Activated naive CD4-positive, alpha-beta T cell treated with Interleukin-2 at 50 U/mL for 16 hours (primary cell): ENCODE measurements at regions not wholly inside any gene's neighbourhood (a gene's known extent, or its start where the extent isn't known, plus 50 kb on each side); places are given as distances from the start of the nearest gene placed in this dataset.

Experiments used
- DNase-seq: peaks from one replicate; pipeline ENCODE4 v3.0.0-alpha.2; 2020

GRCh38 chr10:4775808-4776207 lies 50.2 kb upstream of the AKR1E2 start:
- no peak for DNase-seq

DNA sequence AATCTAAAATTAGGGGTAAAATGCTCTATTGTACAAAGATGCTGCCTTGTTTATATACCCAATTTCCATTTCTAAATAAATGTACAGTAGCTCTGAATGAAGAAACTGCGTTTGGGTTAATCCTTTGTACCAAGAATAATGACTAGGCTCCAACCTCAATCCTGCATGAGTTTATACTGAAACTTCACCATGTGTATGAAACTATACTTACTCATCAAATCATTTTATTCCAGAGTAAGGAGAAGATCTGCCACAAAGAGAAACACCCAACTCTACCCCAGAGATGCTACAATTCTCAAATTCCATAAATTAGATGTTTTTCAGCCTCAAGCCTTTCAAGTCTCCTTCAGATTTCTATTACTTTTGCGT lies 53.8 kb upstream of the AKR1E2 start:
- DNase-seq: no peak

DNA sequence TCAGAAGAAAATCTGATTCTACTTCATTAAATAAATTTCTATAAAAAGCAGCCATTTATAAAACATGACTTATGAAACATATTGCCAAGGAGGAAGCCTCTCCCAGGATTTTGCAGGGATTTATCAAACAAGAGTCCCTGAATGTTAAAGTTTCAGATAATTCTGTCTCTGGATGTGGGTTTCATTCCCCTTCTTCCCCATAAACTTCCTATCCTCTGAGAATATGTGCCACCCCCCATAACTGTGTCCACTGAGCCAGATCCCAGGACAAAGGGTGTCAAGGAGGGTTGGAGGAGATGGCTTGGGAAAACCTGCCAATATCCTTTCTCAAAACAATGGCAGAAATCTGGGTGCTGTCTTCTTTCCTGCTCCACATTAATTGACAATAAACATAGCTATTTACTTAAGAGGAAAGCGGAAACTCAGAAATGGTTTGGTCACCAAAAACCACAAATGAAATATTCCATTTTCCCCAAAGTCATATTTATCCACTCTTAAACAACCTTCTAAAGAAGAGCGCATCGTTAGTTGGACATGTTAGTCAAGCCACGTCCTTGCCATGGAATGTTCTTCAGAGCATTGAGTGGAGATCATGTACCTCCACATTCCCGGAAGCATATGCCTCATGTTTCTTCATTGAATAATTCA lies 54.3 kb upstream of the AKR1E2 start:
- DNase-seq: no peak

DNA sequence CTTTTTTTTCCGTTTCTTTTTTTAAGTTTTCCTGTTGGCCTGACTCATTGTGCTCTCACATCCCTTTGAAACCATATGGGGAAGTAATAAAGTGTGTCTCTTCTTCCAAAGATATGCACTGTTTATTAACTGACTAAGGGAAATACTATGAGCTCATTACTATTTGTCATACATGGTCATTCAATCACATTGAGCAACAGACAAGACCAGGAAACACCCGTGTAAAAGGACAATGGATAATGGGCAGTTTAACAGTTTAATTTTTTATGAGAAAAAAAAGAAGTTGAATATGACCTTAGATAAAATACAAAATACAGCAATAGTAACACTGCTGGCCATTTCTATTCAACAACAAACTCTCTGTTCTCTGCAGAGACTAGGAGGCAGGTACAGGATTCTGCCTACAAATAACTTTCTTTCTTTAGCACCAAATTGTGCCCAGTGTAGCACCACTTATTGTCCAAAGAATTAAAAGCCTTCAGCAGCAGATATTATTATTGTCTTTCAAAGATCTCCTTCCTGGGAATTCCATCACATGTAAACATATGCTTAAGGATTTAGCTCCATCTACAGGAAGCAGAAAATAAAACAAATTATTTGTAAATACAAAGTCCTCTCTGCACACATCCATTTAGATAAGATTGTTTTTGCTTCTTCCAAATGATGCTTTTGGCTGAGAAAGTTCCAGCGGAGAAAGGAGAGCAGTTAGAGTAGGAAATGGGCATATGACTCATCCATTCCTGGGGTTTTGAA lies 55.0 kb upstream of the AKR1E2 start:
- no peak for DNase-seq

- no peak for DNase-seq
Measured at GRCh38 chr10:4768416-4768815, 57.6 kb upstream of the AKR1E2 start.

DNA sequence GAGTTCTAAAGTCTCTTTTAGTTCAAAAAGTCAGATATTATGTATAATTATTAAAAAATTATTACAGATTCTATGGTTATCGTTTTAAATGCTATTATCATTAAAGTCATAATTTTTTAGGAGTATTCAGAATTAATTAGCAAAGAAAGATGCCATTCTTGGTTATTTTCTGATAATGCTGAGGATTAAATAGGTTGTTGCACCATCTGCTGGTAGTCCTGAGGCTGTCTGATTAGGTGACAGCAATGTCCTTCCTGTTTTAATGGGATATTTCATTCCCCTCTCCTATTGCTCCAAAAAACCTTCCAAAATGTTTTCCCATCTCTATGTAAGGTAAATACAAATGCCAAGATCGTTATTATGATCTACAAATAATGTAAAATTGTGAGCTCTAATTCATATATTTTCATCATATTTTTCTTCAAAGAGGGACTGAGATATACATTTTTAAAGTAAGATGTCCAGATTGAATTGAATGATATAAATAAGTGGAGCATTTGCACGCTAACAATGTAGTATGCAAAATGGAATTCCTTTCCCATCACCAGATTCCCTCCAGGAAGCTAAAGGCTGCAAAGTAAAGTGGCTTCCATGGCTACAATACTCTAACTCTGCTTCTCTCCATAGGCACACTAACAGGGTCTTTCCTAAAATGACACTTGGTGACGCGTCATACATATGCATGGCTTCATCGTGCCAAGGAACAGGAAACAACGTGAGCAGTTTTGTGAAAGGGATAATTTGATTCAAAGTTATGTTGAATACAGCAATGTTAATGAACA lies 58.8 kb upstream of the AKR1E2 start:
- DNase-seq: peak; percentile 6

DNA sequence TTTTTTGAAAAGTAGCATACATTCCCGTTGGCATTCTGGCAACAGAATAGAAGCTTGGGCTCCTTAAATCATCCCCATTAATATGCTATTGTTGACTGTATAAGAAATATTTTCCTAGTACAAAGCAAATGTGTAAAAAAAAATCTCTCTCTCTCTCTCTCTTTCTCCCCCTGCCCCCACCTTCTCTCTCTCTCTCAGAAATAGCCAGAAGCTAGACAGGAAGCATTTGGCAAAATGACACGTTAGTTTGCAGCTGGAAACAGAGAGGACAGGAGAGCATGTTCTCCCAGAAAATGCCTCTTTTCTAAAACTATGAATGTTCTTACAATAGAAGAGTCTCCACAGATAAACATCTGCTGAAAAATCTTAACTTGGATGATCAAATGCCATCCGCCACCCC lies 59.6 kb upstream of the AKR1E2 start:
- DNase-seq: no peak

DNA sequence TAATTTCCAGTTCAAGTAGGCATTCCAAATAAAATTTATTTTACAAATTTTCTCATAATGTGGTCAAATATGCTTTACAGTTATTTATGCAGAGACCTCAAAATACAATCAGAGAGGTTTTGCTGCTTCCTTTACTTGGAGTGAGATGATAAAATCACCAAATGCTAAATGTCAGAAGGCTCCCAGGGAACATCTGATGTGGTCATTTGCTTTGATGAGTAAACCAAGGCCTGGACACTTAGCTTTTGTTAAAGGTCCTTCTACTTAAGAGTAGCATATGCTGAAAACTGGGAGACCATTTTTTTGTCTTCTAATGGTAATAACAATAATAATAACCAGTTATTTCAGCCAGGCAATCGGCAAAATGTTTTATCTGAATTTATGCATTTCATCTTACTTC lies 60.6 kb upstream of the AKR1E2 start:
- DNase-seq: no peak

- DNase-seq: no peak
Measured at GRCh38 chr10:4763960-4764428, 62.0 kb upstream of the AKR1E2 start.

DNA sequence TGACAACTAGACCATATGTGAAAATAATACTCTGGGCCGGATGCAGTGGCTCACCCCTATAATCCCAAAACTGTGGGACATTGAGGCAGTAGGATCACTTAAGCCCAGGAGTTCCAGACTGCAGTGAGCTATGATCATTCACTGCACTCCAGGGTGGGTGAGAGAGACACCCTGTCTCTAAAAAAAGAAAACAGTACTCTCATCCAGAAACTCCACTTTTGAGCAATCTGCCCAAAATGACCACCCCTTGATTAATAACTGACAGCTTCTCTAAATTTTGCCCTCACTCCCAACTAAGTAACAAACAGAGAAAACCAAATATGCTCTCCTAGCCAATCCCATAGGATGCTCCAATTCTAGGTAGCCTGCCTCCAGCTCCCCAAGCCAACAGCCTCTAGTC lies 62.5 kb upstream of the AKR1E2 start:
- DNase-seq: no peak

DNA sequence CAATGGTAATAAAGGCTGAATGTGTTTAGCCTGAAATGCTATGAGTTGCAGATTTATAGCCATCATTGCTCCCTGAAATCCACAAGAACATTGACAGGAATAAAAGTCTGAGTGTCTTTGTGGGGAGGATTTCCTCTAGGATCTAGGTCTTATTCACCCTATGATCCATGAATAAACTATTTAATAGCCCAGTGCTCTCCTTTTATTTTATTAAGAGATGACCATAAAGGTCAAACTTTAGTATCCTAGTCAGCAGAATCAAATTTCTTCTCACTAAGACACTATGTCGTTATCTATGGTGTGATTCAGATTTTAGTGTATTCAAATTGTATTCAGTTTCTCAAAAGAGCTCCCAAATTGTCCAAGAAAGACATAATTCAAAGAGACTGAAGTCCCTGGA lies 67.8 kb upstream of the AKR1E2 start:
- no peak for DNase-seq

GRCh38 chr10:4755286-4755989 lies 70.6 kb upstream of the AKR1E2 start:
- no peak for DNase-seq

GRCh38 chr10:4754143-4754542 lies 71.9 kb upstream of the AKR1E2 start:
- DNase-seq: no peak

GRCh38 chr10:4751211-4751610 lies 74.8 kb upstream of the AKR1E2 start:
- no peak for DNase-seq

DNA sequence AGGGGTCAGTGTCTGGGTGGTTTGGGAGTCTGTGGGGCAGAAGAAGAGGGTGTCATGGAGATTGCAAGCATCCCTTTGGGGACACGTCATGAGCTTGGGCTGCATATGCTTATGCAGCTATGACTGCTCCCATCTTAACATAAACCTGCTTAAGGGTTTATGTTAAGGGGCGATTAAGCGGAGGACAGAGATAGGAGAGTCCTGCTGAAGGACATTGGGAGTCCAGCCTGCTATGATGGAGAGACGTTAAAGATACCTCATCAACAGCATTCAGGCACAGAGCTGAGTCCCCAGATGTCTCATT lies 76.8 kb upstream of the AKR1E2 start:
- no peak for DNase-seq

DNA sequence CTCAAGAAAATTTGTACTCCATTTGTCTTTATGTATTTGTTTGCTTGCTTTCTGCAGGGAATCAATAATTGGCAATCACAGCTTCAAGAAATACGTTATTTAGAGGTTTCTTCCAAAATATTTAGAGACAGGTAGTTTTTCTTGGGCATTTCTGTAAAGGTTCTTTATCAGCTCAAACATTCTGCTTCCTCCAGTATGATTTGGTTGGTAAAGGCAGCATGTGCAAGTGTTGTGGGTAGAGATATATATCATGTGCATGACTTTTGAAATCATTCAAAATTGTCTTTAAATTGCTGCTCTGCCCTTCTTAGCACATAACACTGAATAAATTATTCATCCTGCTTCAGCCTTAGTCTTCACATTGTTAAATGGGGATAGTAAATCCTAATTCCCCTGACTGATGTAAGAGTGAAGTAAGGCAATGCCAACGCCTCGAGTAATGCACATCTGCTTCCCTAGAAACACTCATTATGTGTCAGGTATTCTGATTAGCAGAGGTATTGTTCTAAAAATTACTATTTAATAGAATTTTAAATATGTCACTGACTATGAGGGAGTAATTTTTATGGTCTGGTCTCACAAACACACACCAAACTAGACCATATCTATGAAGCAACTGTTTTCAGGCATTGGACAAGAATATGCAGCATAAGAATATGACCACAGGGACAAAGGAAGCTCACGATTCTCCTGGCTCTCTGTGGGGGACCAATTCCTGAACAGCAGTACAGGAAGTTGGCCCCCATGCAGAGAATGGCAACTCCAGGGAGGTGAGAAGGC lies 77.3 kb upstream of the AKR1E2 start:
- DNase-seq: no peak

GRCh38 chr10:4742217-4742616 lies 83.8 kb upstream of the AKR1E2 start:
- DNase-seq: no peak

DNA sequence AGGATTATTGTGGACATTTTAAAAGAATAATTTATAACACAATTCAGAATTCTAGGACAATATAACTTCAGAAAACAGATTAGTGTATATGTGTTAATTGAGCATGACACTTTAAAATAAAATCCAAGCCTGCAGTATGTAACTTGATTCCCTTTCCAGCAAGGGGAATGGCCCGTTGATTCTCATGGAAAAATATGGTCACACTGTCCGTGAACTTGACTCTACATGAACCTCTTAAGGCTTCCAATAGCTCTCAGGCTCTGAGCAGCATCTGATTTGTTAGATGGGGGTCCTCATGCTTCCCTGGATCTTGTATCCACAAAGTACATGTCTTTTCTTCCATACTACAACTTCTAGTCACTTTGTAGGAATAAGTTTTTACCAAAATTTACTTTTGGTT lies 85.5 kb upstream of the AKR1E2 start:
- DNase-seq: no peak

- DNase-seq: no peak
Measured at GRCh38 chr10:4736608-4737007, 89.4 kb upstream of the AKR1E2 start.

- DNase-seq: no peak
Measured at GRCh38 chr10:4736183-4736582, 89.8 kb upstream of the AKR1E2 start.

DNA sequence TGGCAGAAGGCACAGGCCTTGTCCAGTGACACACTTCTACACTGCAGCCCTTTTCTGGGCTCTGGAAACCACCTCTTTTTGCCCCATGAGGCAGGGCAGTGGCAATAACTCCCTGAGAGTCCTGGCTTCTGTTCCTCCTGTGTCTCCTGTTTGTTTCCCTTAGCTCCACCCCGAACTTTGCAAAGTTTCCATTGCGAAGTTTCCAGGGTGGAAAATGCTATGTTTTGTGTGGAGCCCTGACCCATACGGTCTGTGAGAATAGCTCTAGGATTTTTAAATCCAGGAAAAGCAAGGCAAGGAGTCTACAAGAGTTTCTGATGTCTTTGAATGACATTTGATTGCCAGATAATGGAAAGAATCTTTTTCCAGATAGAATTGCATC lies 92.2 kb upstream of the AKR1E2 start:
- DNase-seq: no peak

- DNase-seq: no peak
Measured at GRCh38 chr10:4733150-4733842, 92.7 kb upstream of the AKR1E2 start.
